Thyroid gland (tissue), 4 donors: ENCODE measurements at regions not wholly inside any gene's neighbourhood (a gene's known extent, or its start where the extent isn't known, plus 50 kb on each side); places are given as distances from the start of the nearest gene placed in this dataset.

Experiments
- CTCF ChIP-seq, 6 experiments: fragments of 200-600 bp in 3 of 6; fragments of 450-650 bp in 3 of 6; sonication (generic) in 3 of 6; IDR thresholded peaks; one replicate each; pipeline ENCODE4 v1.5.1; 2016 to 2019; ENCODE audit warnings: antibody characterized with exemption in 6 of 6, mild to moderate bottlenecking in 2 of 6, inconsistent platforms in 1 of 6, moderate library complexity in 1 of 6
- POLR2A ChIP-seq, 2 donors: fragments of 450-650 bp; IDR thresholded peaks; one replicate each; pipeline ENCODE4 v1.6.1; 2017; ENCODE audit warnings: antibody characterized with exemption in 2 of 2, mild to moderate bottlenecking in 2 of 2, moderate library complexity in 1 of 2

- TF ChIP-seq CTCF (IDR thresholded peaks at IDR 0.05) (no peak), POLR2A (IDR thresholded peaks at IDR 0.05) (no peak)
Observed at GRCh38 chr6:21522797-21523456, 70.6 kb upstream of the SOX4 start.
